NCI-H146 treated with DMSO at 0.1 percent for 48 hours (cell line): ENCODE measurements at regions not wholly inside any gene's neighbourhood (a gene's known extent, or its start where the extent isn't known, plus 50 kb on each side); places are given as distances from the start of the nearest gene placed in this dataset.
"Not testable (repeated sequence)": the region's sequence is repeated elsewhere in the genome, so short reads cannot be mapped to it uniquely, and the experiment has no call there.

ENCODE experiments used
- DNase-seq: peaks from one replicate; lab custom pipeline; 2025; ENCODE audit not compliant: unreplicated experiment; lab: John Stamatoyannopoulos, UW

- no peak for DNase-seq
Observed at GRCh38 chr2:105504459-105504858, 105.6 kb upstream of the FHL2 start.

DNA sequence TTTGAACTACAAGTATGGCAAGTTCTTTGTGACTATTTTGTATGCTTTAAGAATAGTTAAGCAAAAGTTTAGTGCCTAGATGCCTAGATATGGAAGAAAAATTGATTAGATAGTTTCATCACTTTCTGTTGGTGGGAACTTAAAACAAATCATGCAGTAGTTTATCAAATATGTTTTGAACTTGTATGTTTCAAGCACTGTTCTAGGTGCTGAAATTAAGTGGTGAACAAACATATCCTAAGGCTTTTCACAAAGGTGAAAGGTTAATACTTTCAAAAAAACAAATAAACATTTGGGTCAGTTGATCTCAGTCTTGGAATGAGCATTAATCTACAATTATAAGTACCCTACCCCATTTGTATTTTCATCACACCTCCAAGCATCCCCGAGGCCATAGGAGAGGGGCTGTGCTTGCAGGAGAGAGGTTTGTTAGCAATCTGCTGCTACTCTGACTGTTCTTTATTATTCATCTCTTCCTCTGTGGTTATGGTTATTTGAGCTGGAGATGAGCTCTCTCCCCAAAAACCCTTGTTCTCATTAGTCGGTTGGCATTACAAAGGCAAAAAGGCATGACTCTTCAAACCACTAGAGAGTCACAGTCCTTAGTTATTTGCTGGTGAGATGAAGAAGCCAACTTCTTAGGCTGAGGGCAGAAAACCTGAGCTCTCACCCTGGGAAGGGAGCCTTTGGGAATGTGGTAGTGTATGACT, 103.9 kb upstream of the FHL2 start:
- no peak for DNase-seq

- no peak for DNase-seq
Observed at GRCh38 chr2:105498281-105498846, 99.5 kb upstream of the FHL2 start.

- no peak for DNase-seq
Observed at GRCh38 chr2:105497094-105497493, 98.2 kb upstream of the FHL2 start.

DNA sequence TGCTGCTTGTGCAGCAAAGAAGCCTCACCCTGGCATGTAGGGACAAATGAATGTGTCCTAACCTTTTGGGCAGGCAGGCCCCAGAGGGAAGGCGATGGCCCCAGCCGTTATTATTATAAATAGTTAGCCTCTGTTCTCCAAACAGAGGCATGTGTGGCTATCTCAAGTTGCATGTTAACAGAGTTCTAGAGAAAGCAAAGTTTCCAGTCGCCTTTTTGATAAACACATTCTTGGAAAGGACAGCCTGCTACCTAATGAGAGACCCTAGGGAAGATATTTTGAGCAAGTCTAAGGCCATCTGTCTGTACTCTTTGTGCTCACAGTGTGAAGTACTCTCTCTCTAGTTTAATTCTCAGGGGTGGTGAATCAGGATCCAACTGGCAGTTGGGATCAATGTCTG, 97.4 kb upstream of the FHL2 start:
- no peak for DNase-seq

GRCh38 chr2:105494683-105495425, 96.0 kb upstream of the FHL2 start:
- DNase-seq: no peak

- no peak for DNase-seq
Observed at GRCh38 chr2:105490956-105491355, 92.1 kb upstream of the FHL2 start.

GRCh38 chr2:105490204-105490603, 91.4 kb upstream of the FHL2 start:
- no peak for DNase-seq

GRCh38 chr2:105489168-105489878, 90.5 kb upstream of the FHL2 start:
- no peak for DNase-seq

DNA sequence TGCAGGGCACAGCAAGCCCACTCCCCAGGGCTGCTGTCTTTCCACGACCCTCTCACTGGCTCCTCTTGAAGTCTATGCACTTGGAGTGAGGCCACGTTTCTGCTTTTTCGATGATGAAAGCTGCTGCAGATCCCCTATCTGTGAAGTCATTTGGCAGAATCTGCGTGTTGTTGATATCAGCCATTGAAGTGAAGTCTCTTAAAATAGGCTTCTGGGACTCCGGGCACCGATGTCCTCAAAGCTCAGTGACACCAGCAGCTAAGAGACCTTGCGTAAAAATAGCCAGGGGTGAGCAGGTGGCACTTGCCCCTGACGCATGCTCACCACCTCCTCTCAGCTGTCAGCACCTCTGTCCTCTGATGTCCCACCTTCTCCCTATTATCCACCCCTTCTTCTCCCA, 89.4 kb upstream of the FHL2 start:
- DNase-seq: no peak

DNA sequence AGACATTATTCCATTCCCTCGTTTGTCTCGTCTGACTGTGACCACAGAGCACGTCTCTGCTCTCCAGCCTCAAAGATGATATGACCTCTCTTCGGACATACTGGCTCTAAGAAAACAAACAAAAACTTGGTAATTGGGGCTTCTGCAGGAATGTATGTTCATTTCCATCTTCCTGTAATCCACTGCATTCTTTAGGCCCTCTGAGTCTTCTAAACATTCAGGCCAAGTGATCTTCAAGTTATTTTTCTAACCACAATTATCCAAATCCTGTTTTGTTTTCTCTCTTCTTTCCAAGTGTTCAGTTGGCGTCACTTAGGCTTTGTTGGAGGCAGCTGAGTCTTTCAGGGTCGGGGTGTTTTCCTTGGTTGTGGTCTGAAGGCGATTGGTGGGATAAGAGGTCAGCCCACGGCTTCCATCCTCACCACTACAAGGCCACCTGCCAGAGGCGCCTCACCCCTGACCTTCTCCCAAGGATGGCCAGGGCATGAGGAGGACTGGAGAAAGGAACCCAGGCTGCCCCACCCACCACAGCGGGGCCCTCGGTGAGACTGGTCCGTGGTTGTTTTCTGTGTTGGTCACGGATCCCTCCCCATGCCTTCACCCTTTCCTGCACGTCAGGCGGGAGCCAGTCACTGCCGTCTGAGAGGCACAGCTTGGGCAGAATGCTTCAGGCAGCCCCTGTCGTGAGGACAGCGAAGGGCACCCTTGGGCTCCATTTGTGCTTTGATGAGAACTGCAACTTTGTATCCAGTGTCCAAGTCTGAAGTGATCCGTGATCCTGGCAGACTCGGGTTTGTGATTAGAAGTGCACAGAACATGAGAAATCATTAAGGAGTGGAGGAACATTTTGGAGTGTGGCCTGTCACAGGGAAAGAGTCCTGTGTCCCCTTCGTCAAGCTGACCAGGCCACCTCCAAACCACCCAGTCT, 88.6 kb upstream of the FHL2 start:
- DNase-seq: no peak

DNA sequence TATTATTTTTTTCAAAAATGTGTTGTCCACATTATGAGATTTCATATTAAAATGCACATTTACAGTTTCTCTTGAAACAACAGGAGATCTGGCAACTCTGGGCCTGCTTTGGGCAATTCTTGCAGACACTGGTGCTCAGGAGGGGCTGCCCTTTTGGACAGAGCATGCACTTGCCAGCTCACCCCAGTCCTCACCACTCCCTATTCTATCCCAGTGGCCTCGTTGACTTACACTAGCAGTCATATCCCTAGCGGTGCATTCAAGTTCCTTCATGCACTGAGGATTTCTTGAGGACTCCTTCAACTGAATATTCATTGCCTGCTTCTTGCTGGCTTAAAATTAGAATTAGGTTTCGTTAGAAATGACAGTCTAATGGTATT, 87.9 kb upstream of the FHL2 start:
- DNase-seq: no peak

DNA sequence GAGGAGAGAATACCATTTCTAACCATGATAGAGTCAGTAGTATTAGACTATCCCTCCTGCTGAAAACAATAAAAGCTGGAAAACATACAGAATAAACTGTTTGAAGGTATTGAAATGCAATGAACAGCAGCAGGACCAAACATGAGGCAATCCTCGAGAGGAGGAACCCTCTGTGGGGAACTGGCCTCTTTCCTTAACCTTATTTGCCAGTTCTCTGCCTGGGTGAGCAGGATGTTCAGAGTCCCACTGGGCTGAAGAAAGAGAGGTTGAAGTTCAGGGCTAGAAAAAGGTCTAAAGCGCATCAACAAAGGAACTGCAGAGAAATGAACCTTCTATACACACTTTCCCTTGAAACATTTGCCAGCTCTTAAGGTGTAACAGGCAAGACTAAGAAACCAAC, 79.8 kb upstream of the FHL2 start:
- DNase-seq: no peak

DNA sequence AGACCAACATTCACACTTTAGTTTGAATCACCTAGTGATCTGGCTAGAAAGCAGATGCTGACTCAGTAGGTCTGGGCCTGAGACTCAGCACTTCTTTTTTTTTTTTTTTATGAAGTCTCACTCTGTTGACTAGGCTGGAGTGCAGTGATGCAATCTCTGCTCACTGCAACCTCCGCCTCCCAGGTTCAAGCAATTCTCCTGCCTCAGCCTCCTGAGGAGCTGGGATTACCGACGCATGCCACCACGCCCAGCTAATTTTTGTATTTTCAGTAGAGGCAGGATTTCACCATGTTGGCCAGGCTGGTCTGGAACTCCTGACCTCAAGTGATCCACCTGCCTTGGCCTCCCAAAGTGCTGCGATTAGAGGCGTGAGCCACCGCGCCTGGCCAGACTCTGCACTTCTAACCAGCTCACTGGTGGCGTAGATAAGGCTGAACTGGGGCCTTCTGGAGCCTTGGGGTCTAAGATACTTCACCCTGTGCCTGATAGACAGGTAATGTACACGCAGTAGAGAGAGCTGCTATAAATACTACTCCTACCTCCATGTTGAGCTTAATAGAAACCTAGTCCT, 78.3 kb upstream of the FHL2 start:
- not testable (repeated sequence) for DNase-seq

- no peak for DNase-seq
Observed at GRCh38 chr2:105473011-105473410, 74.2 kb upstream of the FHL2 start.

DNA sequence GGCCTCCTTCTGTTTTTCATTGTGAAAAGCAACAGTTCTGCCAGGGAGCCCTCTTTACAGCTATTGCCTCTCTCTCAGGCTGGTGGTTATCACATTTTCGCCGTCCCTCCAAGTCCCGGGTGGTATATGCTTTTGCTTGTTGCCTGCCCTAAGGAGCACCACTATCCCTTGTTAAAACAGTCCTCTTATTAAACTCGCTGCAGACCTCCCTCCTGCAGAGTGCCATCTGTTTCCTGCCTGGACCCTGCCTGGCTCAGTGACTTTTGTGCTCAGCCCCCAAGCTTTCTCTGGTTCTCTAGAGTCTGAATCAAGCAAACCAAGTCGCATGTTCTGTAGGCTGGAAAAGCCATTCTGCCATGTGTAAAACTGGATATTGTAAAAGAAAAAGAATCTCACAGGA, 72.1 kb upstream of the FHL2 start:
- DNase-seq: no peak

- DNase-seq: no peak
Observed at GRCh38 chr2:105469781-105470180, 70.9 kb upstream of the FHL2 start.

GRCh38 chr2:105468582-105469042, 69.8 kb upstream of the FHL2 start:
- no peak for DNase-seq

GRCh38 chr2:105464325-105464724, 65.5 kb upstream of the FHL2 start:
- no peak for DNase-seq

DNA sequence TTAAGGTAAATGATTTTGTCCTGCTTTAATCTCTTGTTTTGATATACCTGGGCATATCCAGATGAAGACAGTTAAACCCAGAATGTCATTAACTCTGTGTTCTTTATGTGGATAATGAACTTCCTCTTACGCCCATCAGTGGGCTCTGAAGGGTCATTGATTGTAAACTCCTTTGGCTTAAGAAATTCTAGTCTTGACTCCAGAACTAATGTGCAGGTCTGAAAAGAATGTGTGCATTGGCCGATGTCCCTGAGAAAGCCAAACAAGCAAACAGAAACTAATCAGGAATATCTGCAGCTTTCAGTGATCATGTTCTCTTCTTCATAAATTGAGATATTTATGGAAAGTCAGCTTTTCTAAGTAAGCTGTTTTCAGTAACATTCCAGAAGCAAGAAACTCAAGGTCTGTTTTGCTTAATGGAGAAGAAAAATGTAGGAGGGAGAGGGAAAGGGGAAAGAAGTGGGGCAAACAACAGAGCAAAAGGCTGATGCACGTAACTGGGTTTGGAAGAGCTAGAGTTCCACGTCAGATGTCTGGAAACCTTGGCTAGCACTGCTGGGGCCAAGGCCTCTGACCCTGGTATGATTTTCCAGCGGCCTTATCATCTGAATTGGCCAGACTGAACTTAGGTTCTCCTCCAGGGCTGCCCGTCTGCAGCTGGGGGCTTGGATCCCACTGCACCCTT, 61.3 kb upstream of the FHL2 start:
- DNase-seq: no peak
